IMR-90 (cell line): ENCODE measurements at regions not wholly inside any gene's neighbourhood (a gene's known extent, or its start where the extent isn't known, plus 50 kb on each side); places are given as distances from the start of the nearest gene placed in this dataset.

Experiments used
- ATAC-seq: fragments of 200-7000 bp; cut with Tn5 transposase; 2 replicates; pipeline ENCODE4 v1.9.1; 2020; ENCODE audit warnings: low read depth, mild to moderate bottlenecking, moderate library complexity
- BruUV-seq: library from RNA; stranded (reverse); fragments of 400-500 nt; replicated peaks from 2 replicates; lab custom pipeline; 2021; lab: Mats Ljungman, UMichigan
- CTCF ChIA-PET: fragments of 300-600 bp; formaldehyde crosslinking; extraction: SDS; loops from one replicate; lab custom pipeline; 2021; ENCODE audit warnings: antibody characterized with exemption; lab: Yijun Ruan, JAX
- POLR2A ChIA-PET: fragments of 300-600 bp; sonication (Branson Sonifier 250); formaldehyde crosslinking; loops from one replicate; lab custom pipeline; 2022; ENCODE audit warnings: antibody characterized with exemption; ENCODE audit not compliant: unreplicated experiment; lab: Charles Lee
- DNase-seq: peaks from one replicate; pipeline ENCODE4 v3.0.0; 2013
- H2AFZ ChIP-seq: replicated peaks from 2 replicates; pipeline ENCODE3; 2013; ENCODE audit warnings: low read length, mild to moderate bottlenecking; ENCODE audit not compliant: poor library complexity
- H2AK5ac ChIP-seq: 2 replicates; pipeline ENCODE4 v1.6.1; 2013; ENCODE audit warnings: low read depth, low read length, inconsistent platforms
- H2AK9ac ChIP-seq: replicated peaks from 2 replicates; pipeline ENCODE3; 2013; ENCODE audit warnings: mild to moderate bottlenecking, low read depth, low read length, moderate library complexity; ENCODE audit not compliant: poor library complexity
- H2BK120ac ChIP-seq: 2 replicates; pipeline ENCODE4 v1.6.1; 2013; ENCODE audit warnings: low read depth, low read length, inconsistent platforms
- H2BK15ac ChIP-seq: 3 replicates; pipeline ENCODE4 v1.6.1; 2013; ENCODE audit warnings: low read depth, low read length, inconsistent platforms
- H2BK20ac ChIP-seq: 2 replicates; pipeline ENCODE4 v1.6.1; 2013; ENCODE audit warnings: low read depth, mild to moderate bottlenecking, inconsistent platforms, low read length, moderate library complexity
- H2BK5ac ChIP-seq: 2 replicates; pipeline ENCODE4 v1.6.1; 2013; ENCODE audit warnings: mild to moderate bottlenecking, low read depth, low read length, inconsistent platforms; ENCODE audit not compliant: poor library complexity, severe bottlenecking
- H3K14ac ChIP-seq: replicated peaks from 2 replicates; pipeline ENCODE4 v1.6.1; 2013; ENCODE audit warnings: low read depth, low read length, inconsistent platforms
- H3K18ac ChIP-seq: 2 replicates; pipeline ENCODE4 v1.6.1; 2013; ENCODE audit warnings: low read depth, low read length, control low read depth
- H3K23ac ChIP-seq: 2 replicates; pipeline ENCODE4 v1.6.1; 2013; ENCODE audit warnings: low read depth, low read length, inconsistent platforms
- H3K27ac ChIP-seq: 2 replicates; pipeline ENCODE4 v1.5.1; 2013; ENCODE audit warnings: mild to moderate bottlenecking, control low read depth, low read length; ENCODE audit not compliant: insufficient read depth
- H3K27me3 ChIP-seq: 2 replicates; pipeline ENCODE4 v1.6.1; 2013; ENCODE audit warnings: low read length; ENCODE audit not compliant: control insufficient read depth, insufficient read depth
- H3K36me3 ChIP-seq: 2 replicates; pipeline ENCODE4 v1.6.1; 2013; ENCODE audit warnings: low read length, mixed read lengths; ENCODE audit not compliant: control insufficient read depth, insufficient read depth
- H3K4ac ChIP-seq: 2 replicates; pipeline ENCODE4 v1.6.1; 2013; ENCODE audit warnings: low read depth, low read length, inconsistent platforms
- H3K4me1 ChIP-seq: 2 replicates; pipeline ENCODE4 v1.6.1; 2013; ENCODE audit warnings: low read length, mixed read lengths; ENCODE audit not compliant: control insufficient read depth, insufficient read depth
- H3K4me2 ChIP-seq: 2 replicates; pipeline ENCODE4 v1.6.1; 2013; ENCODE audit warnings: low read depth, mild to moderate bottlenecking, control low read depth, low read length, moderate library complexity
- H3K4me3 ChIP-seq: 2 replicates; pipeline ENCODE4 v1.5.1; 2013; ENCODE audit warnings: low read depth, mild to moderate bottlenecking, control low read depth, low read length, moderate library complexity; ENCODE audit not compliant: insufficient read depth
- H3K56ac ChIP-seq: 2 replicates; pipeline ENCODE4 v1.6.1; 2013; ENCODE audit warnings: low read length, inconsistent platforms; ENCODE audit not compliant: insufficient read depth; ENCODE audit errors: extremely low read depth
- H3K79me1 ChIP-seq, 2 experiments: 2 replicates each; pipeline ENCODE4 v1.6.1; 2013; ENCODE audit warnings: low read length in 2 of 2, inconsistent platforms in 1 of 2, low read depth in 1 of 2
- H3K9ac ChIP-seq: 2 replicates; pipeline ENCODE4 v1.6.1; 2013; ENCODE audit warnings: low read depth, low read length, control low read depth
- H3K9me1 ChIP-seq: 2 replicates; pipeline ENCODE4 v1.6.1; 2013; ENCODE audit warnings: low read length, inconsistent platforms; ENCODE audit not compliant: insufficient read depth
- H3K9me3 ChIP-seq: 2 replicates; pipeline ENCODE4 v1.6.1; 2013; ENCODE audit warnings: low read length; ENCODE audit not compliant: control insufficient read depth, insufficient read depth
- H4K20me1 ChIP-seq: 2 replicates; pipeline ENCODE4 v1.6.1; 2013; ENCODE audit warnings: low read length, inconsistent platforms; ENCODE audit not compliant: insufficient read depth
- H4K5ac ChIP-seq: 2 replicates; pipeline ENCODE4 v1.6.1; 2013; ENCODE audit warnings: mild to moderate bottlenecking, low read depth, low read length, control low read depth
- H4K8ac ChIP-seq, 2 experiments: 2 replicates each; pipeline ENCODE4 v1.6.1; 2013; ENCODE audit warnings: low read depth in 2 of 2, low read length in 2 of 2, control low read depth in 1 of 2, inconsistent platforms in 1 of 2
- H4K91ac ChIP-seq: 2 replicates; pipeline ENCODE4 v1.6.1; 2013; ENCODE audit warnings: low read depth, low read length, inconsistent platforms; ENCODE audit not compliant: insufficient read depth
- FOS ChIP-seq: fragments of 150-350 bp; IDR thresholded peaks from 2 replicates; pipeline ENCODE4 v1.6.1; 2016; ENCODE audit warnings: low read depth, low read length
- USF2 ChIP-seq: fragments of 150-350 bp; IDR thresholded peaks from 2 replicates; pipeline ENCODE4 v1.6.1; 2017; ENCODE audit warnings: mild to moderate bottlenecking, antibody characterized with exemption, low read length, low read depth
- WGBS, 2 experiments: methylation state at CpG; one replicate each; pipeline versions ENCODE4 v1.1.5 to v1.1.7; 2013; ENCODE audit warnings: missing lambda C conversion rate in 2 of 2; ENCODE audit not compliant: insufficient read length in 1 of 2; ENCODE audit errors: extremely low coverage in 2 of 2; 5-methylcytosine and 5-hydroxymethylcytosine counted together
- dilution Hi-C: fragments of 300-500 bp; cut with HindIII; formaldehyde crosslinking; loops from one replicate; pipeline ENCODE4 v1.14.3; 2018; ENCODE audit warnings: low sequenced_read_pairs; ENCODE audit not compliant: unreplicated experiment
- in situ Hi-C: fragments of 300-500 bp; cut with MboI; formaldehyde crosslinking; loops from 3 replicates; pipeline ENCODE4 v1.14.3; 2019; ENCODE audit warnings: low sequenced_read_pairs, inconsistent platforms, mixed read lengths
- intact Hi-C: fragments of 100-400 bp; cut with micrococcal nuclease; formaldehyde crosslinking; loops from 2 replicates; pipeline ENCODE4 v1.10.0; 2022

GRCh38 chr1:30109853-30110252 lies 613.5 kb downstream of the MATN1 start:
- in situ Hi-C loops: loop anchor here (25.0 kb wide), 1 partner anchor 598 kb away; no protein-coding TSS in a partner anchor
- no peak overlapping the region for H3K23ac ChIP-seq
- intact Hi-C loops: loop anchor here (2.0 to 10.0 kb wide), 5 partner anchors 275 to 599 kb away; no protein-coding TSS in a partner anchor
- TF ChIP-seq FOS (no peak), USF2 (peak; percentile 78)
- H3K79me1 ChIP-seq: no peaks in the 10 kb centered on the region
- H3K4me2 ChIP-seq: no peak overlapping the region; the same call in 1 of the 2 replicates
- H4K5ac ChIP-seq: no peak overlapping the region
- no peak overlapping the region for H3K9ac ChIP-seq
- H3K56ac ChIP-seq: no peak overlapping the region
- H3K18ac ChIP-seq: no peak overlapping the region
- no peak overlapping the region for H3K4me3 ChIP-seq
- ChIA-PET CTCF (interaction anchor here (1.4 kb wide), 1 partner anchor 407 kb away, joined by 3 read pairs; no protein-coding TSS in a partner anchor), POLR2A (no interaction called here)
- no peaks in the 10 kb centered on the region for H3K4me1 ChIP-seq
- H3K27ac ChIP-seq: no peak overlapping the region
- BruUV-seq: no TSS peak
- peaks cover 13% of the 10 kb centered on the region for H3K27me3 ChIP-seq
- no peak overlapping the region for H2AK9ac ChIP-seq
- no peak overlapping the region for H2BK20ac ChIP-seq
- H3K4ac ChIP-seq: no peak overlapping the region
- no CpG with 5 or more reads among the region's 10 CpGs for WGBS, 2 experiments
- no peaks in the 10 kb centered on the region for H3K9me3 ChIP-seq
- no peaks in the 10 kb centered on the region for H4K20me1 ChIP-seq
- no peak overlapping the region for H4K91ac ChIP-seq
- H2BK120ac ChIP-seq: no peak overlapping the region
- ATAC-seq (no peak), DNase-seq (peak; percentile 83)
- no peak overlapping the region for H2BK5ac ChIP-seq
- H2AFZ ChIP-seq: peak overlapping the region; percentile 27
- H4K8ac ChIP-seq: no peak overlapping the region
- dilution Hi-C loops: no loop called here
- H3K14ac ChIP-seq: no peak overlapping the region
- no peaks in the 10 kb centered on the region for H3K9me1 ChIP-seq
- no peak overlapping the region for H2AK5ac ChIP-seq
- no peaks in the 10 kb centered on the region for H3K36me3 ChIP-seq
- H2BK15ac ChIP-seq: no peak overlapping the region
